ENCODE measurements at regions not wholly inside any gene's neighbourhood (a gene's known extent, or its start where the extent isn't known, plus 50 kb on each side); places are given as distances from the start of the nearest gene placed in this dataset.
A peak's percentile ranks its signal among the peaks of the same experiment; 100 is the strongest.

DNA sequence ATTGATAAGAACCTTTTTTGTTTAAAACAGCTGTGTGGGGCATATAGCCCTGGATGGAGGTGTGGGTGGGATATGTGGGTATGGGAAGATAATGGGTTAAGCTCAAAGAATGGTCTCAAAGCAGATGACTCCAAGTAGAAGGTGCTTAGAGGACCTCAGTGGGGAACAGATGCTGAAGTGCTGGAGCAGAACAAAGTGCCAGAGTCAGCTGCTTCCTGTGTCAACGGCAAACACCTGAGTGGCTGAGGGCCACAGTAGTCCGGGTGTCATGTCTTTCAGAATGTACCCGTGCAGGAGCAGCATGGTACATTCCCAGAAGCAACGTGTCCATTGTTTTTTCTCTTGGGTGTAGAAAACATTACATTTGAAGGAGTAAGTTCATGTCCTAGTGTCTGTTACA, 210.6 kb downstream of the CCNG2 start:
- no peak for DNase-seq (ENCODE audit: low spot score)

DNA sequence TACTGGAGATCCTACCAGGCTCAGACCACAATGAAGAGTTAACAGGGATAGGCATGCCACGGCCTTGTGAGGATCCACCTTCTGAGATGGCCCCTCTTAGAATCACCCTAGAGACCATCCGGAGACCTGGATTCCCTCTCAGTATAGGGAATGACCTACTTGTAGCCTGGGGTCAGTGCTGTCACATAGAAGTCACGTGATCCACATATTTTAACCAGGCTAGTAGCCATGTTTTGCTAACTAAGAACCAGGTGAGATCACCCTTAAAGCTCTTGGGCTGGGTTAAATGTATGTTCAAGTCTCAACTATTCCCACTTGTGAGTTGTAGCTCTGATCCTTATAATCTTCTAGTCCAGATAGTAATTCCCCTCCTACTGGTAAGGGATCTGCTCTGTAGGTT, 215.4 kb downstream of the CCNG2 start:
- no peak for DNase-seq (ENCODE audit: low spot score)

DNA sequence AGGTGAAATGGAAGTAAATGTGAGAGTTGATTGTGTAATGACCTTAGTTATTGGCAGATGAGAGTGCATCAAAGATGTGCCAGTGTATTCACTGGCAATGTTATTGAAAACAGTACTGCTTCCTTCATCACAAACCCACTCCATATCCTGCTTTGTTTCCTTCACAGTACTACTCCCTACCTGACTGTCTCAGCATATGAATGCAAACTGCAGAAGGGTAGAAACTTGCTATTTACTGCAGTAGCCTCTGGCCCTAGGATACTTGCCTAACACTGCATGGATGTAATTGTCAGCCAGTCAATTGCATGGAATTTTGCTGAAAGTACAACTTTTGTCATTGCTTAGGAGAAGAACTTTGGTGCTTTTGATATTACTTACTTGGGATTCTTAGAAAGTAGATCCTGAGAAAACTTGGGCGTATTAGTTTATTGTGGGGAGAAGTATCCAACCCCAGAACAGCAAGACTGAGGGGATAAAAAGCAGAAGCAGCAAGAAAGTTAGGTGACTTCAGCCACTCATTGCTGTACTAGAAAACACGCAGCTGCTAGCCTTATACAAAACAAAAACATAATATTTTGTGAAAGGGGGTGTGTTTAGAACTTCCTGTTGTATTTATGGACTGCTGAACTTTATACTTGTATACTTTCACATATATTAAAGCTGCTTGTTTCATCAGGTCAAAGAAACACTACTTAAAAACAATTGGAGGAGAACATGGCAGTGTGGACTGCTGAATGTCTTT, 219.0 kb downstream of the CCNG2 start:
- no peak for DNase-seq (ENCODE audit: low spot score)

- DNase-seq (ENCODE audit: low spot score): no peak
Measured at GRCh38 chr4:77376788-77377460, 219.9 kb downstream of the CCNG2 start.

- DNase-seq (ENCODE audit: low spot score): no peak
Measured at GRCh38 chr4:77384094-77384493, 221.5 kb upstream of the CXCL13 start.

DNA sequence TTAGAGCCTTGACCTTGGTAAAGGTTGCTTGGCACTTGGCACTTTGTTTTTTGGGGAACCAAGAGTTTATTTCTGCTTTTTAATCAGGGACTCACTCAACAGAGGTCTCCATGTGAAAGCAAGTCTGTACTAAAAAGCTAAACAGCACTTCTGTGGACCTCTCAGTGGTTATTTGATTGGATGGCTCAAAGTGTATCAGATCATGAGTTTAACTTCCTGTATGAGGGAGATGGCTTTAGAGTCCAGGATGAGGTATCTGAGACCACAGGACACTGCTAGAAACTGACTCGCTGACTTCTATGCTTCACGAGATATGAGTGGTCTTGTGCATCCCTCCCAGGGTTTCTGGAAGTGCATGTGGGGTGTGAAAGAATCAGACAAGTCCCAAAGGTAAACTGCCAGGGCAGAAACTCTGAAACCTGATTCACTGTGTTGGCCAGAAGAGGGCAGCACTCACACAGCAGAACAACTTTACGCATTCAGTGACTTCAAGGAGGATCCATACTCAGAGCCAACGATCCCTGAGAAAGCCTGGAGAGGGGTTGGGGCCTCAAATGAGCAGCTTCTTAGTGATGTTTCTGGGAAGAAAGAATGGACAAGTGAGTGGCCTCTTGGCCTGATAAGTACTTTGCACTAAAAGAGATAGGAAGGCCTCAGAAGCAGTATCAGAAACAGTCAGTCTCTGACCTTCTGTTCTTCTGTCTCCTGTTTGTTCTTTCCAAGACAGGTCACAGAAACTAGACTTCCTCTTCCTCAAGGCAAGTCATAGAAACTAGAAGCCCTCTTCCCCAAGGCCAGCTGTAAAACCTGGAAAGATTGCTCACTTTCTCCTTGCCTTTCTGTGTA, 220.3 kb upstream of the CXCL13 start:
- DNase-seq (ENCODE audit: low spot score): peak; percentile 60

DNA sequence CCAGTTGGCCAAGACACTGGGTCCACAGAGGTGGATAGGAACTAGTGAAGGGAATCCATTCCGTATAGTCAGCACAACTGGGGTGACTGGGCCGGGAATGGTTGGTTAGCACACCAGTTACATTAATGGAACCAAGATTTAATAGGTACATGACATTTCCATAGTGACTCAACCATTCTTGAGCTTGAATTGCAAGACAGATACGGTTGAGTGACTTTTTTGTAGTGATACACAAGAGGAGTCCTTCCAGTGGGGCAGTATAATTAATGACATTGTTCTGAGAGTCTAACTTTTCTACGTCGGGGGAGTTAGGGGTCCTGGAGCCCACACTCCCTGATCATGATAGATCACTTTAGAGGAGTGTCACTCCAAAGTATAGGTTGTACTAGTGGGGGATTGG, 211.6 kb upstream of the CXCL13 start:
- no peak for DNase-seq (ENCODE audit: low spot score)

DNA sequence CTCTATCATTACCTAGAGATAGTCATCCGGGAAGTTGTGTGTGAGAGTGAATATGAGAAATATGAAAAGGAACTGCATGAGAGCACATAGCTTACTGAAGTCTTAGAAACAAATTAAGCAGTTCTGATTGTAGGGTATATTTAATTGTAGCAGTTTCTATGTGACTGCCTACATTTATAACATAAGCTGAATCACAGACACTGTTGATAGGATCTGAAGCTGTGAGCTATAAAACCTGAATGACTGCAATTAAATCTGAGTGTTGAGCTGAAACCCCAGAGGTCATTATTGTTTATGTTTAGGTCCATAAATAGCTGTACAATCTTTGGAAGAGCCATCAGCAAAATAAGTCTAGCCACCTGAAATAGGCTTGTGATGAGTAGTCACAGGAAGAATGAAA, 210.1 kb upstream of the CXCL13 start:
- no peak for DNase-seq (ENCODE audit: low spot score)

DNA sequence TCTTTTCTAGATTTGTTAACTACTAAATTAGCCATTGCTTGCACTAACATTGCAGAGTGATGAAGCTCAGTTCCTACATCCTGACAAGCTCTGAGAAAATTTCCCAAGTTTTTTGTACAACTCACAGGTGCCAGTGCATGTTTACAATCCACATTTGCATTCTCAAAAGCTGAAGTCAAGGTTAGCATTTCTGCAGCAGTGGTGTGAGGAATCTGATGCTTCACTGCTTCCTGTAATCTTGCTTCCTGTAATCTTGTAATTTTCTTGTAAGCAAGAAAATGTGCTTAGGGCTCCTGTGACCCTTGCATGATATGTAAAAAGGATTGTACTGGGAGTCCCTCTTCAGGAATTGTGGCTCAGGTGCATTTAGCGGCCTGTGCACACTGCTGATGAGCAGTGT, 207.4 kb upstream of the CXCL13 start:
- no peak for DNase-seq (ENCODE audit: low spot score)

- no peak for DNase-seq (ENCODE audit: low spot score)
Measured at GRCh38 chr4:77399831-77400230, 205.8 kb upstream of the CXCL13 start.

GRCh38 chr4:77413766-77414165, 191.9 kb upstream of the CXCL13 start:
- DNase-seq (ENCODE audit: low spot score): no peak

DNA sequence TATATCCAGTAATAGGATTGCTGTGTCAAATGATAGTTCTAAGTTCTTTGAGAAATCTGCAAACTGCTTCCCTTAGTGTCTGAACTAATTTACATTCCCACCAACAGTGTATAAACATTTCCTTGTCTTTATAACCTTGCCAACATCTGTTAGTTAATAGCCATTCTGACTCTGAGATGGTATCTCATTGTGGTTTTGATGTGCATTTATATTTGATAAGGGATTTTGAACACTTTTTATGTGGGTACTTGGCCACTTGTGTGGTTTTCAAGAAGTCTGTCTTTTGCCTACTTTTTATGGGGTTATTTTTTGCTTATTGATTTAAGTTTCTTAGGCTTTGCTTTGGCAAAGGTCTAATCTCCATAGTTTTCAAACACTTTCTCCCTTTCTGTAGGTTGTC, 189.9 kb upstream of the CXCL13 start:
- DNase-seq (ENCODE audit: low spot score): no peak

DNA sequence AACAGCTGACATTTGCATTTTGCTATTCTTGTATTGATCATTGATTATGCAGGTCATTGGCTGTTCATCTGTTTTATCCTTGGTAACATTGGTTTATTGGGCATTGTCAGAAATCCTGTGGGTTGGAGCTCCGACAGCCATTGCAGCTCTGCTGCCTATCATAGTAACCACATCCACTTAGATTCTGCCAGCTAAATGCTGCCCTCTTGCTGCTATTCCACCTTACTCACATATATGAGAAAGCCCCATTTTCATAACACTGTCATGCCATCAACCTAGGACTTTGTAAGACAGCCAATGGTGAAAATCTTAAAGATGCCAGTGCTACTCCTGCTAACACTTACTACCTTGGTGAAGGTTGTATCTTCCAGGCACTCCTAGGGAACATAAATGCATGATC, 187.3 kb upstream of the CXCL13 start:
- no peak for DNase-seq (ENCODE audit: low spot score)

DNA sequence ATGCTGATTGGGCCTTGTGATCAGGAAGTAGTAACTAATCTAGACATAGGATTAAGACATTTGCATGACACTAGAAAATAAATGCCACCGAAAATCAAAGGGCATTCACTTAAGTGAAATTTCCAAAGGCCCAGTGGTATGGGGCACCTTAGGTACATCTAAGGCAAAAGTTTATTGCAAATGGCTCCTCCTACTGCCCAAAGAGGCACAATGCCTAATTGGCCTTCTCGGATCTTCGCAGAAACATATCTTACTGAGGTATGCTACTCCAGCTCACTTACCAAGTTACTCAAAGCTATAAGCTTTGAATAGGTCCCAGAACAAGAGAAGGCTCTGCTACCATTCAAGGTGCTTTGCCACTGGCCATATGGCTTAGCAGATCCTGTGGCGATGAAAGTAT, 174.8 kb upstream of the CXCL13 start:
- DNase-seq (ENCODE audit: low spot score): no peak

GRCh38 chr4:77431546-77431945, 174.1 kb upstream of the CXCL13 start:
- no peak for DNase-seq (ENCODE audit: low spot score)

DNA sequence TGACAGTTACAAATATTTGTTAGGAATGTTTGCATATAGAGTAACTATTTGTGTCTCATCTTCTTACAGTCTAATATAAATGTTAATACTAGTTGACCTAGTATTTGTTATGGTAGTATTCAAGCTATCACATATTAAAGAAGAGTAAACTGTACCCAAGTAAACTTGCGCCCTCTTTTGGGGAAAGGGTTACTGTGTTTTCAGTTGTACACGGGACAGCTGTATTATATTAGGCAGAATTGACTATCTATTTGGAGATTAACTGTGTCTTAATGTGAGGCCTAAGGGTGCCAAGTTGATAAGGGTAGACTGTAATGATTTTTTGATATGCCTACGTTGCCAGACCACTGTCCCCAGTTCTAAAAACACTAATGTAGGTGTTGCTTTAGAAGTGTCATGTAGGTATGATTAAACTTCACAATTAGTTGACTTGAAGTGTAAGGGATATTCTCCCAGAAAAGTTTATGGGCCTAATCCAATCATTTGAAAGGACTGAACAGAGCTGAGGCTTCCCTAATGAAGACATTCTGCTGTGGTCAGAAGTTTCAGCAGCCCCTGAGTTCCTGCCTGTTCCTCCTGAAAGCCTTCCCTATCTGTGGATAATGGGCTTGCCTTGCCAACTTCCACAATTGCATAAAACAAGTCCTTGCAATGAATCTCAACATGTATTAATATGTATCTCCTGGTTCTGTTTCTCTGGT, 172.8 kb upstream of the CXCL13 start:
- no peak for DNase-seq (ENCODE audit: low spot score)

DNA sequence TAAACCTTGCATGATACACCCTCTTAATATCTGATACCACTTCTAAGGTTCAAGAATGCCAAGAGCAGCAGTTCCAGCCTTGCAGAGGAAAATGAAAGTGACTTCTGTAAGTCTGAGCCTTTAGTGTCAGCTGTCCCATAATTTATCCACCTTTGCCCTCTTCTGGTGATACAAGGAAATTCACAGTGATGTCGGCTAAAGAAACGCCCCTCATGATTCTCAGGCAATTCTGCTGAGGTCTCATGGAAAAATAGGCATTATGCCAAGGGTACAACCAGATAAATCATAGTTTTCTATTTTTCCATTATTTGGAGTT, 172.2 kb upstream of the CXCL13 start:
- DNase-seq (ENCODE audit: low spot score): peak; percentile 64

DNA sequence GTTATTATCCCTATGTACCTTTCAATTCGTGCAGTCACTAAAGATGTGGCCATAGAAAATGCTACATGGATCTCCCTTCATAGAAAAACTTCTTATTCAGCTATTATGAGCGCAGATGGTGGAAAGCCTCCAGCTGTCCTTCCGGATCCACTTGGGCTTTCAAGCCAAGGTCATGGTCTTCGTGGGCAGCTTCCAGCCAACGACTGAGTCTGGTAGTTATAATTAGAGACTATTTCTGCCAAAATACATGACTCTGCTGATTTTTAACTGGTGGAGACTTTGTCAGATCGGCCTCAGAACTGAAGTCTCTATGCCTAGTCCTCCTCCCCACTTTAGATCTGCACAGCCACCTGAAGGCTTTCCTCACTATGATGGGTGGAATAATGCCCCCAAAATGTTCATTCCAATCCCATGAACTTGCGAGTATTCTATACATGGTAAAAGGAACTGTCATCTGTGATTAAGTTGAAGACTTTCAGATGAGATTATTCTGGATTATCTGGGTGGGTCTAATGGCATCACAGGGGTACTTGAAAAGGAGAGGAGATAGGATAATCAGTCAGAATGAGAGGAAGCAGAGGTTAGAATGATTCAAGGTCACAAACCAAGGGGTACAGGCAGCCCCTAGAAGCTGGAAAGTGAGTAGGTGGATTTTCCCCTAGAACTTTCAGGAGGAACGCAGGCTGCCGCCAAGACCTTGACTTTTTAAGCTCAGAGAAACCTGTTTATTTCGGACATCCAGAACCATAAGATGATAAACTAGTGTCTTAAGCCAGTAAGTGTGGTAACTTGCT, 171.1 kb upstream of the CXCL13 start:
- DNase-seq (ENCODE audit: low spot score): no peak

DNA sequence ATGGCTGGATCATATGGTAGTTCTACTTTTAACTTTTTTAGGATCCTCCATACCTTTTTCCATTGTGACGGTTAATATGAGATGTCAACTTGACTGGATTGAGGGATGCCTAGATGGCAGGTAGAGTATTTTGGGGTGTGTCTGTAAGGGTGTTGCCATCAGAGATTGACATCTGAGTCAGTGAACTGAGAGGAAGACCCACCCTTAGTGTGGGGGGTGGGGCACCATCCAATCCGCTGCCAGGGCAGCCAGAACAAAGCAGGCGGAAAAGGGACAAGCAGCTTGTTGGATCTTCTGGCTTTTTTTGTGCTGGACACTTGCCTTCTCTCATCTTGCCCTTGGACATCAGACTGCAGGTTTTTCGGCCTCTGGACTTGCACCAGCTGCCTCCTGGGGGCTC, 168.5 kb upstream of the CXCL13 start:
- no peak for DNase-seq (ENCODE audit: low spot score)

DNA sequence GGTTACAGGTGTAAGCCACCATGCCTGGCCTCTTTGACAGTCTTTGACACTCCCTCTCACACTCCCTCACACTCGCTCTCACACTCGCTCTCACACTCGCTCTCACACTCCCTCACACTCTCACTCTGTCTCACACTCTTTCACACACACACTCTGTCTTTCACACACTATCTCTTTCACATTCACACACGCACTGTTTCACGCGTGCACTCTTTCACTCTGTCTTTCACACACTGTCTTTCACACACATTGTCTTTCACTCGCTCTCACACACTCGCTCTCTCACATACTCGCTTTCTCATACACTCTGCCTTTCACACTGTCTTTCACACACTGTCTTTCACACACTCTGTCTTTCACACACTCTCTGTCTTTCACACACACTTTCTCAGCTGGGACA, 167.1 kb upstream of the CXCL13 start:
- DNase-seq (ENCODE audit: low spot score): no peak

DNA sequence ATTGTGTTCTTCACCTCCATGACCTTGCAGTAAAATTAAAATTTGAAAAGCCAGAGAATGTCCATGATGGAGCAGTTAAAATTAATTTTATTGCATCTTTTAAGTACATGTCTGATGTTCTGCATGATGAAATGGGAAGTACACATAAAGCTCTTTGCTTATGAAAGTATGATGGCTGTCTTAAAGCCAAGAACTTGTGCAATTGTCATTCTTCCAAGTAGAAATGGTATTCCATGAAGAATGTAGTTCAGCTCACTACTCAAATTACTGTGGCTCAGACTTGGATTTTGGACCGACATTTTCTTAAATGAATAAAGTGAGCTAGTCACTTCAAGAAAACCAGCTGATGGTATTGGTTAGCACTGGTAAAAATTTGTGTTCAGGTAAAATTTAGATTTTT, 161.7 kb upstream of the CXCL13 start:
- no peak for DNase-seq (ENCODE audit: low spot score)

- no peak for DNase-seq (ENCODE audit: low spot score)
Measured at GRCh38 chr4:77445823-77446222, 159.8 kb upstream of the CXCL13 start.

All from H4 (cell line).